Activated CD8-positive, alpha-beta T cell treated with anti-CD3 and anti-CD28 coated beads for 36 hours (primary cell): ENCODE measurements at regions not wholly inside any gene's neighbourhood (a gene's known extent, or its start where the extent isn't known, plus 50 kb on each side); places are given as distances from the start of the nearest gene placed in this dataset.

Experiments
- ATAC-seq: fragments of 200-7000 bp; cut with Tn5 transposase; one replicate; pipeline ENCODE4 v1.10.0; 2021; ENCODE audit warnings: mild to moderate bottlenecking, moderate library complexity
- CTCF ChIA-PET: fragments of 350-600 bp; sonication (Branson Sonifier 250); formaldehyde crosslinking; loops from one replicate; lab custom pipeline; 2021; ENCODE audit warnings: antibody characterized with exemption; lab: Charles Lee
- POLR2A ChIA-PET: fragments of 350-600 bp; sonication (Branson Sonifier 250); formaldehyde crosslinking; loops from one replicate; lab custom pipeline; 2021; ENCODE audit warnings: antibody characterized with exemption; lab: Charles Lee
- DNase-seq: peaks from one replicate; pipeline ENCODE4 v3.0.0-alpha.2; 2020
- H3K27ac Mint-ChIP-seq: one replicate; pipeline ENCODE4 v1.8.0; 2021; ENCODE audit warnings: mild to moderate bottlenecking, mixed read lengths
- H3K27me3 Mint-ChIP-seq: one replicate; pipeline ENCODE4 v1.8.0; 2021; ENCODE audit warnings: mixed read lengths
- H3K36me3 Mint-ChIP-seq: one replicate; pipeline ENCODE4 v1.8.0; 2021; ENCODE audit warnings: low read depth, mixed read lengths
- H3K4me1 Mint-ChIP-seq: one replicate; pipeline ENCODE4 v1.8.0; 2021; ENCODE audit warnings: low read depth, mixed read lengths
- H3K4me3 Mint-ChIP-seq: one replicate; pipeline ENCODE4 v1.8.0; 2021; ENCODE audit warnings: mild to moderate bottlenecking, moderate library complexity, mixed read lengths
- H3K9me3 Mint-ChIP-seq: one replicate; pipeline ENCODE4 v1.8.0; 2021; ENCODE audit warnings: mixed read lengths
- CTCF ChIP-seq: fragments of 200-600 bp; IDR thresholded peaks from one replicate; pipeline ENCODE4 v1.8.0; 2022; ENCODE audit warnings: antibody characterized with exemption, mild to moderate bottlenecking
- intact Hi-C: fragments of 100-400 bp; cut with micrococcal nuclease; formaldehyde crosslinking; loops from one replicate; pipeline ENCODE4 v1.10.0; 2022

DNA sequence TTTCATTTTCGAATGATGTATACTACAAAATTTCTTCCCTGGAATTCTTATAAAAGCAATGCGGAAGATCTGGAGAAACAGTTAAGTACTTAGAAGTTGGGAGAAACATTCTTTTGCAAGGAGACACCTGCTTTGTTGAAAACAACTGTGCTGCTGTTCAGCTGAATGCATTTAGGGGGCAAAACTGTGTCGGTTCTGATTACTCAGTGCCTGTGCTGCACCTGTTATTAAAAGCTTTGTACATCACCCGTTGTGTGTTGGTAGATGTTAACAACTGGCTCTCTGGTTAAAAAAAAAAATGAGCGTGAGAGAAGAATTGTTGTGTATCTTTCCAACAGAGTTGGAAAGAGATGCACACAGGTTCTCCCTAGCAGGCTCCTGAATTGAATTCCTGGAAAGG lies 184.1 kb upstream of the HHIP start:
- Mint-ChIP-seq H3K27me3 (no peaks in the 10 kb centered on the region), H3K9me3 (no peaks in the 10 kb centered on the region), H3K27ac (no peak overlapping the region), H3K4me3 (no peak overlapping the region), H3K36me3 (no peaks in the 10 kb centered on the region), H3K4me1 (no peaks in the 10 kb centered on the region)
- no peak for ATAC-seq
- POLR2A ChIA-PET = no interaction called here
- intact Hi-C loops = no loop called here
- DNase-seq = no peak
- CTCF ChIA-PET = no interaction called here
- TF ChIP-seq CTCF = no peak

GRCh38 chr4:144463236-144463635 lies 182.7 kb upstream of the HHIP start:
- DNase-seq = no peak
- no peak overlapping the region for H3K4me3 Mint-ChIP-seq
- intact Hi-C loops = no loop called here

GRCh38 chr4:144463896-144464295 lies 182.1 kb upstream of the HHIP start:
- DNase-seq (no peak), ATAC-seq (no peak)
- H3K27ac Mint-ChIP-seq = no peak overlapping the region
- CTCF ChIA-PET = no interaction called here
- H3K36me3 Mint-ChIP-seq = no peaks in the 10 kb centered on the region
- no peak for TF ChIP-seq CTCF
- intact Hi-C loops = no loop called here
- H3K4me3 Mint-ChIP-seq = no peak overlapping the region
- H3K9me3 Mint-ChIP-seq = no peaks in the 10 kb centered on the region
- POLR2A ChIA-PET = no interaction called here
- H3K4me1 Mint-ChIP-seq = no peaks in the 10 kb centered on the region
- H3K27me3 Mint-ChIP-seq = no peaks in the 10 kb centered on the region

More at GRCh38 chr4:144463236-144463635, 182.7 kb upstream of the HHIP start:
- H3K36me3 Mint-ChIP-seq = no peaks in the 10 kb centered on the region
- no peaks in the 10 kb centered on the region for H3K27me3 Mint-ChIP-seq
- ChIA-PET CTCF (no interaction called here), POLR2A (no interaction called here)
- no peak for ATAC-seq
- no peak overlapping the region for H3K27ac Mint-ChIP-seq
- TF ChIP-seq CTCF = no peak
- no peaks in the 10 kb centered on the region for H3K9me3 Mint-ChIP-seq
- no peaks in the 10 kb centered on the region for H3K4me1 Mint-ChIP-seq

DNA sequence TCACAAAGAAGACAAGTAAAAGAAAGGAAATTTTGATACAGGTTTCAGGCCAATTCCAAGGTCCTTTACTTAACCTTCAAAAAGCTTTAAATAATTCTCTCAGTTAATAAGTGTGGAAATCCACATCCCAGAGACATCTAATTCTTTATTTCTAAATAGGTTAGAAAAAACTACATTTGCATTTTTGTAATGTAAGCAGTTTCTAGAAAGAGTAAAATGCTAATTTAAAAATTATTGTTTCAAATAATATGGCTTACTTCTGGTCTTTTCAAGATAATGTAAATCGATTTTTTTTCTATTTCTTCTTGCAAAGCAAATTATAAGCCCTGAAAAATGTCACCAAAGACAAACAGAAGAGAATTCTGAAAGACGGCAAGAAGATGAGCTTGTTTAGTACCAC lies 180.4 kb upstream of the HHIP start:
- H3K4me3 Mint-ChIP-seq = no peak overlapping the region
- H3K27ac Mint-ChIP-seq = no peak overlapping the region
- intact Hi-C loops = no loop called here
- ChIA-PET CTCF (no interaction called here), POLR2A (no interaction called here)
- ATAC-seq (no peak), DNase-seq (no peak)
- no peaks in the 10 kb centered on the region for H3K36me3 Mint-ChIP-seq
- TF ChIP-seq CTCF = no peak
- H3K9me3 Mint-ChIP-seq = no peaks in the 10 kb centered on the region
- H3K27me3 Mint-ChIP-seq = no peaks in the 10 kb centered on the region
- no peaks in the 10 kb centered on the region for H3K4me1 Mint-ChIP-seq

DNA sequence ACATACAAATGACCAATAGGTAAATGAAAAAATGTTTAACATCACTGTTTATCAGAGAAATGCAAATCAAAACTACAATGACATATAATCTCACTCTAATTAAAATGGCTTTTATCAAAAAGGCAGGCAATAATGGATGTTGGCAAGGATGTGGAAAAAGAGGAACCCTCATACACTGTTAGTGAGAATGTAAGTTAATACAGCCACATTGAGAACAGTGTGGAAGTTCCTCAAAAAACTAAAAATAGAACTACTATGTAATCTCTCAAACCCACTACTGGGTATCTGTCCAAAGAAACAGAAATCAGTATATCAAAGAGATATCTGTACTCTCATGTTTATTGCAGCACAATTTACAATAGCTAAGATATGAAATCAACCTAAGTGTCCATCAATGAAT lies 165.9 kb upstream of the HHIP start:
- Mint-ChIP-seq H3K4me1 (no peaks in the 10 kb centered on the region), H3K9me3 (peaks cover 4% of the 10 kb centered on the region), H3K36me3 (no peaks in the 10 kb centered on the region), H3K4me3 (no peak overlapping the region), H3K27me3 (peaks cover 2% of the 10 kb centered on the region), H3K27ac (no peak overlapping the region)
- intact Hi-C loops = no loop called here
- no peak for TF ChIP-seq CTCF
- ChIA-PET POLR2A (no interaction called here), CTCF (no interaction called here)
- ATAC-seq (no peak), DNase-seq (no peak)
